ENCODE measurements at regions not wholly inside any gene's neighbourhood (a gene's known extent, or its start where the extent isn't known, plus 50 kb on each side); places are given as distances from the start of the nearest gene placed in this dataset.
"Not testable (repeated sequence)": the region's sequence is repeated elsewhere in the genome, so short reads cannot be mapped to it uniquely, and the experiment has no call there.

DNA sequence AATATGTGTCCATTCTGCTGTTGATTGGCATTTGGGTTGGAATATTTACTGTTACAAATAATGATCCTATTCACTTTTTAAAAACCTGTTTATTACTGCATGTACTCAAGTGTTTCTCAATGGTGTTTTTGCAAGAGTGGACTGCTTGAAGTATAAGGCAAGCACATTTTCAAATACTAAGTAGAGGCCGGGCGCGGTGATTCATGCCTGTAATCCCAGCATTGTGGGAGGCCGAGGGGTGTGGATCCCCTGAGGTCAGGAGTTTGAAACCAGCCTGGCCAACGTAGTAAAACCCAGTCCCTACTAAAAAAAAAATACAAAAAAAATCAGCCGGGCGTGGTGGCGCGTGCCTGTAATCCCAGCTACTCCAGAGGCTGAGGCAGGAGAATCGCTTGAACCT is 276.9 kb upstream of the ADGRL4 start:
- DNase-seq (ENCODE audit: extremely low read depth, low read depth), result no peak

DNA sequence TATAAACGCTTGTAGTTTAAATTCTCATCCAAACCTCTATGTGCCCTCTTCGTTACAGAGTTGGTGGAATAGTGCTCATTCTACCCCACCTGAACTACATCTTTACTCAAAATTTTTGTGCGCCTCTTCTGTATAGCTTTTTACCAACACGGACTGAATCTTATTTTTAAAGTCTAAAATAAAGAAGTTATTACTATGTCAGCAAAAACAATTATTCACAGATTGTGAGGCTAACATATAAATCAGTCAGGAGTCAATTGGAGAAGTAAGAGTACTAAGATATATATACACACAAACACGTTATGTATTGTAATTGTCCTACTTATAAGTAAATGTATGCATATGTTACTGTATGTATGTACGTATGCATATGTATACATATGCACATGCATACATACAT is 274.9 kb upstream of the ADGRL4 start:
- no peak for DNase-seq (ENCODE audit: extremely low read depth, low read depth)

- no peak for DNase-seq (ENCODE audit: extremely low read depth, low read depth)
These were observed 265.2 kb upstream of the ADGRL4 start for GRCh38 chr1:79271759-79272158.

GRCh38 chr1:79264975-79265818 is 258.7 kb upstream of the ADGRL4 start:
- no peak for DNase-seq (ENCODE audit: extremely low read depth, low read depth)

DNA sequence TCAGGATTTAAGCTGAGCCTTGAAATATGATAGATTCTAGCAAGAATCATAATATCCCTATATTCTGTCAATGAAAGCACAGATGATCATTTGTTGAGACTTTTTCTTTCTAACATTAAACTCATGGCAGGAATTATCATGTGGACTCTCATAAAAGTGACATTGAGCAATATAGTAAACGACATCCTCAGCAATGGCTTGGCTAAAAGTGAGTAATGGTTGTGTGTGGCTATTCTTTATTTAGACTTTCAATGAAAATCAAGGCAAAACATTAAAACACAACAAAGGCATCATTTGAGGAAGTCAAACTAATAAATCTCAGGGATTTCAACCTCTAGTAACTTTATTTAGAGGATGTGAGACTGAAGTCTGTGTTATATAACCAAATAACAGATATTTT is 257.8 kb upstream of the ADGRL4 start:
- DNase-seq (ENCODE audit: extremely low read depth, low read depth), result no peak

- DNase-seq (ENCODE audit: extremely low read depth, low read depth), result no peak
These were observed 256.3 kb upstream of the ADGRL4 start for GRCh38 chr1:79262745-79263258.

GRCh38 chr1:79259390-79260336 is 253.1 kb upstream of the ADGRL4 start:
- peak; percentile 13 for DNase-seq (ENCODE audit: extremely low read depth, low read depth)

- no peak for DNase-seq (ENCODE audit: extremely low read depth, low read depth)
These were observed 248.9 kb upstream of the ADGRL4 start for GRCh38 chr1:79255421-79255820.

GRCh38 chr1:79252598-79252997 is 246.1 kb upstream of the ADGRL4 start:
- DNase-seq (ENCODE audit: extremely low read depth, low read depth), result no peak

DNA sequence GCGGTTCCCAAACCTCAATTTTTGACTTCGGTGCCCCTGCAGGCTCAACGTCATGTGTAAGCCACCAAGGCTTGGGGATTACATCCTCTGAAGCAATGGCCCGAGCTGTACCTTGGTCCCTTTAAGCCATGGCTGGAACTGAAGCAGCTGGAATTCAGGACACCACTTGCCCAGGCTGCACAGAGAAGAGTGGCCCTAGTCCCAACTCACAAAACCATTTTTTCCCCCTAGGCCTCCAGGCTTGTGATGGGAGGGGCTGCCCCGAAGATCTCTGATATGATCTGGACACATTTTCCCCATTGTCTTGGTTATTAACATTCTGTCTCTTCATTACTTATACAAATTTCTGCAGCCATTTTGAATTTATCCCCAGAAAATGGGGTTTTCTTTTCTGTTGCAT is 233.3 kb upstream of the ADGRL4 start:
- no peak for DNase-seq (ENCODE audit: extremely low read depth, low read depth)

DNA sequence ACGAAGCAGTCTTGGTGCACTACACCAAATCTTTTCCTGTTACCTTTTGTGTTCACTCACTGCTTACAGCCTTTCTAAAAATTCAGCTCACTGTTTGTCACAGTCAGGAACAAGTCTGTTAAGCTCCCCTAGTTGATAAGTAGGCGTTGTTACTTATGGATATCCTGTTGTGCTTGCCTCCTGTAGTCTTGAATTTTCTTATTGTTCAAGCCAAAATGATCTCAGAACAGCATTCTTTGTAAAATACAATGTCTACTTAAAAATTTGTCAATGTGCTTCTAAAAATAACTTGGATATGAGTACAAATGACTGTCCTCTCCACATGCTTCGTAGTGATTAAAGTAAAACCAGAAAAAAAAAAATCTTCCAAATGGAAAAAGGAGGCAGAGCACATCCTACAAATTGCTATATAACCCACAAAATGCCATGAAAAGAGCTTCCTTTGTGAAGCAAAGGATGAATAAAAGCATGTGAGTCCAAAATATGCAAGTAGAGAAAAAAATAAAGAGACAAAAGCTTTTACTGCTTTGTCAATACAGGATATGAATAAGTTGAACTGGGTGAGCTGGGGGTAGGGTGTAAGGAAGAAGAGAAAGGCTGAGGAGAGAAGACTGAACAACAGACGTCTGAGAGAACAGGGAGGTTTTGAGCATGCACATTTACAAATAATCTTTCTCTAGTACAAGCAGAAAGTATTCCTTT is 228.9 kb upstream of the ADGRL4 start:
- DNase-seq (ENCODE audit: extremely low read depth, low read depth), result no peak

GRCh38 chr1:79232818-79233217 is 226.3 kb upstream of the ADGRL4 start:
- no peak for DNase-seq (ENCODE audit: extremely low read depth, low read depth)

- not testable (repeated sequence) for DNase-seq (ENCODE audit: extremely low read depth, low read depth)
These were observed 224.2 kb upstream of the ADGRL4 start for GRCh38 chr1:79230751-79231150.

- no peak for DNase-seq (ENCODE audit: extremely low read depth, low read depth)
These were observed 220.4 kb upstream of the ADGRL4 start for GRCh38 chr1:79226963-79227362.

- no peak for DNase-seq (ENCODE audit: extremely low read depth, low read depth)
These were observed 218.0 kb upstream of the ADGRL4 start for GRCh38 chr1:79224537-79224936.

GRCh38 chr1:79220509-79220908 is 214.0 kb upstream of the ADGRL4 start:
- no peak for DNase-seq (ENCODE audit: extremely low read depth, low read depth)

DNA sequence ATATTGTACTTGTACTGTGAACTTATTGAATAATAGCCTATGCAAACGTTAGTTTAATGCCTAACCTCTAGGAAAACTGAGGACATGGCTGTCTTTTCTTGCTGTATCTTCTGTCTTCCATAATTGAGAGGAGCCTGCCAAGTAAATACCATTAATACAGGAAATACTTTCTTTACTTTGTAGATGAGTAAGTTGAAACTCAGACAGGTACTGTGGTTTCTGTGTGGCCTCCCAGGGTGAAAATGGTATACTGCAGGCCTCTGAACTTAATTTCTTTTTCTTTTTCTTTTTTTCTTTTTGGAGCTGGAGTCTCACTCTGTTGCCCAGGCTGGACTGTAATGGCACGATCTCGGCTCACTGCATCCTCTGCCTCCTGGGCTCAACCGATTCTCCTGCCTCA is 208.8 kb upstream of the ADGRL4 start:
- no peak for DNase-seq (ENCODE audit: extremely low read depth, low read depth)

GRCh38 chr1:79207786-79208185 is 201.3 kb upstream of the ADGRL4 start:
- DNase-seq (ENCODE audit: extremely low read depth, low read depth), result no peak

GRCh38 chr1:79207331-79207730 is 200.8 kb upstream of the ADGRL4 start:
- no peak for DNase-seq (ENCODE audit: extremely low read depth, low read depth)

GRCh38 chr1:79204779-79205479 is 198.4 kb upstream of the ADGRL4 start:
- no peak for DNase-seq (ENCODE audit: extremely low read depth, low read depth)

Data from NCI-H460 (cell line).